ENCODE measurements at regions not wholly inside any gene's neighbourhood (a gene's known extent, or its start where the extent isn't known, plus 50 kb on each side); places are given as distances from the start of the nearest gene placed in this dataset.

- no peak for DNase-seq (ENCODE audit: low read depth)
- no peaks in the 10 kb centered on the region for H3K36me3 ChIP-seq (ENCODE audit: control insufficient read depth, insufficient read depth, low read length)
- POLR2A ChIA-PET, result no interaction called here
- H3K4me3 ChIP-seq (ENCODE audit: low read depth, low read length), result no peak overlapping the region
- TF ChIP-seq CTCF (IDR thresholded peaks at IDR 0.05; ENCODE audit: insufficient read depth, low read depth, low read length), result no peak
- CTCF ChIA-PET, result no interaction called here
- no peaks in the 10 kb centered on the region for H3K27me3 ChIP-seq (ENCODE audit: control insufficient read depth, insufficient read depth, low read length)
Observed at GRCh38 chr13:72218966-72219365, 352.0 kb upstream of the DACH1 start.

- H3K4me3 ChIP-seq (ENCODE audit: low read depth, low read length), result no peak overlapping the region
- H3K36me3 ChIP-seq (ENCODE audit: control insufficient read depth, insufficient read depth, low read length), result no peaks in the 10 kb centered on the region
- ChIA-PET CTCF (no interaction called here), POLR2A (no interaction called here)
- no peaks in the 10 kb centered on the region for H3K27me3 ChIP-seq (ENCODE audit: control insufficient read depth, insufficient read depth, low read length)
- no peak for TF ChIP-seq CTCF (IDR thresholded peaks at IDR 0.05; ENCODE audit: insufficient read depth, low read depth, low read length)
- no peak for DNase-seq (ENCODE audit: low read depth)
Observed at GRCh38 chr13:72217142-72217541, 350.1 kb upstream of the DACH1 start.

- TF ChIP-seq CTCF (IDR thresholded peaks at IDR 0.05; ENCODE audit: insufficient read depth, low read depth, low read length), result no peak
- no peak overlapping the region for H3K4me3 ChIP-seq (ENCODE audit: low read depth, low read length)
- DNase-seq (ENCODE audit: low read depth), result no peak
- ChIA-PET CTCF (no interaction called here), POLR2A (no interaction called here)
- no peaks in the 10 kb centered on the region for H3K36me3 ChIP-seq (ENCODE audit: control insufficient read depth, insufficient read depth, low read length)
- H3K27me3 ChIP-seq (ENCODE audit: control insufficient read depth, insufficient read depth, low read length), result no peaks in the 10 kb centered on the region
Observed at GRCh38 chr13:72208112-72208645, 341.2 kb upstream of the DACH1 start.

GRCh38 chr13:72205773-72206172, 338.8 kb upstream of the DACH1 start:
- ChIA-PET POLR2A (no interaction called here), CTCF (no interaction called here)
- Histone ChIP-seq H3K4me3 (ENCODE audit: low read depth, low read length) (no peak overlapping the region), H3K27me3 (ENCODE audit: control insufficient read depth, insufficient read depth, low read length) (no peaks in the 10 kb centered on the region), H3K36me3 (ENCODE audit: control insufficient read depth, insufficient read depth, low read length) (no peaks in the 10 kb centered on the region)
- DNase-seq (ENCODE audit: low read depth), result no peak
- no peak for TF ChIP-seq CTCF (IDR thresholded peaks at IDR 0.05; ENCODE audit: insufficient read depth, low read depth, low read length)

DNA sequence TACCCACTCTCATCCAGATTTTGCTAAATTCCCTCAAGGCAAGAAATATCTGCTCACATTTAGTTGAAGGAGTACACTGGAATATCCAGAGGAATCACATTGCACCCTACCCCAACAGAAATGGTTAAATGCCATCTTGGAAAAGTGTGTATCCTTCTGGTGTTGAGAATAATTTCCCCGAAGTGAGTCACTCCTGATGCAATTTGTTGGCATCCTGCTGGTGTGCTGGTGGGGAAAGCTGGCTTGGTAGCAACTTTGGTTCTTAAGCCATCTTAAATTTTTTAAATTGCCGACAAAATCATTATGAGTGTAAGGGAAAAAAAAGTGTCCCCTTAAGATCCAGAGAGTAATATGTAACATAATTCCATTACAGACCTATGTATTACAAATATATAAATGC, 337.3 kb upstream of the DACH1 start:
- ChIA-PET CTCF (no interaction called here), POLR2A (no interaction called here)
- DNase-seq (ENCODE audit: low read depth), result no peak
- TF ChIP-seq CTCF (IDR thresholded peaks at IDR 0.05; ENCODE audit: insufficient read depth, low read depth, low read length), result no peak
- no peaks in the 10 kb centered on the region for H3K36me3 ChIP-seq (ENCODE audit: control insufficient read depth, insufficient read depth, low read length)
- H3K27me3 ChIP-seq (ENCODE audit: control insufficient read depth, insufficient read depth, low read length), result no peaks in the 10 kb centered on the region
- H3K4me3 ChIP-seq (ENCODE audit: low read depth, low read length), result no peak overlapping the region
